ENCODE measurements at regions not wholly inside any gene's neighbourhood (a gene's known extent, or its start where the extent isn't known, plus 50 kb on each side); places are given as distances from the start of the nearest gene placed in this dataset.
A peak's percentile ranks its signal among the peaks of the same experiment; 100 is the strongest.

- no peak for DNase-seq
- intact Hi-C loops (cut with DNase I): no loop called here
These were observed 68.9 kb upstream of the KDM7A start for GRCh38 chr7:140245611-140246105.

GRCh38 chr7:140242057-140243031, 65.6 kb upstream of the KDM7A start:
- peak in 18 of 42 donors; percentile 10 to 53 (median 28) for DNase-seq
- intact Hi-C loops (cut with DNase I): no loop called here

- DNase-seq: no peak
- intact Hi-C loops (cut with DNase I): no loop called here
These were observed 62.8 kb upstream of the KDM7A start for GRCh38 chr7:140239653-140239935.

GRCh38 chr7:140238778-140239652, 62.2 kb upstream of the KDM7A start:
- DNase-seq: no peak
- intact Hi-C loops (cut with DNase I): no loop called here

GRCh38 chr7:140237390-140237789, 60.6 kb upstream of the KDM7A start:
- intact Hi-C loops (cut with DNase I): no loop called here
- no peak for DNase-seq

GRCh38 chr7:140236626-140237025, 59.8 kb upstream of the KDM7A start:
- DNase-seq: no peak
- intact Hi-C loops (cut with DNase I): no loop called here

- no peak for DNase-seq
- intact Hi-C loops (cut with DNase I): no loop called here
These were observed 58.3 kb upstream of the KDM7A start for GRCh38 chr7:140235114-140235513.

- intact Hi-C loops (cut with DNase I): no loop called here
- no peak for DNase-seq
These were observed 56.5 kb upstream of the KDM7A start for GRCh38 chr7:140232957-140233917.

GRCh38 chr7:140231771-140232491, 55.1 kb upstream of the KDM7A start:
- intact Hi-C loops (cut with DNase I): no loop called here
- no peak for DNase-seq

- DNase-seq: peak in 37 of 42 donors; percentile 11 to 64 (median 34)
- intact Hi-C loops (cut with DNase I): no loop called here
These were observed 54.3 kb upstream of the KDM7A start for GRCh38 chr7:140230861-140231770.

- intact Hi-C loops (cut with DNase I): no loop called here
- DNase-seq: peak in 15 of 42 donors; percentile 16 to 55 (median 35)
These were observed 53.7 kb upstream of the KDM7A start for GRCh38 chr7:140230516-140230860.

- intact Hi-C loops (cut with DNase I): no loop called here
- no peak for DNase-seq
These were observed 53.1 kb upstream of the KDM7A start for GRCh38 chr7:140229591-140230515.

GRCh38 chr7:140229101-140229525, 52.3 kb upstream of the KDM7A start:
- intact Hi-C loops (cut with DNase I): no loop called here
- no peak for DNase-seq
